H1 (cell line): ENCODE measurements at regions not wholly inside any gene's neighbourhood (a gene's known extent, or its start where the extent isn't known, plus 50 kb on each side); places are given as distances from the start of the nearest gene placed in this dataset.

Experiments used
- CTCF ChIA-PET: fragments of 300-600 bp; sonication (Branson Sonifier 250); formaldehyde crosslinking; loops from one replicate; lab custom pipeline; 2021; ENCODE audit not compliant: partially characterized antibody; lab: Charles Lee
- POLR2A ChIA-PET: fragments of 300-600 bp; sonication (Branson Sonifier 250); formaldehyde crosslinking; loops from one replicate; lab custom pipeline; 2021; ENCODE audit warnings: inconsistent platforms; ENCODE audit not compliant: partially characterized antibody; lab: Charles Lee
- DNase-seq, 2 experiments: peaks; one replicate each; pipeline versions ENCODE4 v3.0.0 to v3.0.0-alpha.2; 2010 to 2022; ENCODE audit warnings: low spot score in 2 of 2, low read depth in 1 of 2, mixed read lengths in 1 of 2
- FAIRE-seq: peaks from 2 replicates; lab custom pipeline; 2011; peaks lifted over from hg19 to GRCh38; lab: Jason Lieb, UNC
- H2AFZ ChIP-seq: 2 replicates; pipeline ENCODE4 v1.8.1; 2012; ENCODE audit warnings: low read length, inconsistent platforms
- H2AK5ac ChIP-seq: 2 replicates; pipeline ENCODE4 v1.6.1; 2013; ENCODE audit warnings: low read depth, low read length
- H2BK120ac ChIP-seq: replicated peaks from 2 replicates; pipeline ENCODE3; 2013; ENCODE audit warnings: low read depth, low read length, inconsistent platforms
- H2BK12ac ChIP-seq: 2 replicates; pipeline ENCODE4 v1.6.1; 2013; ENCODE audit warnings: low read depth, low read length
- H2BK15ac ChIP-seq: 2 replicates; pipeline ENCODE4 v1.6.1; 2013; ENCODE audit warnings: low read length
- H2BK20ac ChIP-seq: 2 replicates; pipeline ENCODE4 v1.6.1; 2013; ENCODE audit warnings: low read length
- H2BK5ac ChIP-seq: 2 replicates; pipeline ENCODE4 v1.6.1; 2013; ENCODE audit warnings: low read depth, low read length
- H3K14ac ChIP-seq: 2 replicates; pipeline ENCODE4 v1.6.1; 2013; ENCODE audit warnings: inconsistent platforms; ENCODE audit not compliant: insufficient read length
- H3K18ac ChIP-seq: 2 replicates; pipeline ENCODE4 v1.6.1; 2013; ENCODE audit warnings: low read length; ENCODE audit errors: extremely low read depth
- H3K23ac ChIP-seq: 2 replicates; pipeline ENCODE4 v1.6.1; 2013; ENCODE audit warnings: inconsistent platforms; ENCODE audit not compliant: insufficient read length
- H3K23me2 ChIP-seq: 2 replicates; pipeline ENCODE4 v1.6.1; 2013; ENCODE audit warnings: low read depth, low read length
- H3K27ac ChIP-seq: 2 replicates; pipeline ENCODE4 v1.6.1; 2011; ENCODE audit warnings: low read depth, low read length, inconsistent platforms
- H3K27me3 ChIP-seq, 4 experiments: replicated peaks in 1 of 4; 1 replicate in 1 of 4; 2 replicates in 3 of 4; pipeline versions ENCODE4 v1.6.1 to v1.8.1; 2011 to 2013; ENCODE audit warnings: low read length in 3 of 4, mild to moderate bottlenecking in 3 of 4, inconsistent platforms in 2 of 4, mixed read lengths in 2 of 4, moderate library complexity in 1 of 4; ENCODE audit not compliant: control insufficient read depth in 3 of 4, insufficient read depth in 3 of 4; ENCODE audit errors: extremely low read depth in 1 of 4
- H3K36me3 ChIP-seq, 4 experiments: 2 replicates each; pipeline versions ENCODE4 v1.6.1 to v1.8.1; 2011 to 2013; ENCODE audit warnings: mild to moderate bottlenecking in 4 of 4, low read length in 3 of 4, moderate library complexity in 2 of 4, control low read depth in 1 of 4, inconsistent platforms in 1 of 4; ENCODE audit not compliant: insufficient read depth in 4 of 4, control insufficient read depth in 2 of 4
- H3K4ac ChIP-seq: replicated peaks from 2 replicates; pipeline ENCODE3; 2013; ENCODE audit warnings: low read length, low read depth, mixed read lengths, inconsistent platforms; ENCODE audit not compliant: insufficient read length
- H3K4me1 ChIP-seq, 4 experiments: replicated peaks in 1 of 4; 1 replicate in 1 of 4; 2 replicates in 3 of 4; pipeline versions ENCODE4 v1.6.1 to v1.8.1; 2011 to 2013; ENCODE audit warnings: low read length in 3 of 4, inconsistent platforms in 2 of 4, mixed read lengths in 1 of 4; ENCODE audit not compliant: insufficient read depth in 4 of 4, control insufficient read depth in 3 of 4
- H3K4me2 ChIP-seq, 2 experiments: 2 replicates each; pipeline versions ENCODE4 v1.6.1 to v1.8.1; 2011 to 2013; ENCODE audit warnings: low read depth in 2 of 2, low read length in 2 of 2, control low read depth in 1 of 2, inconsistent platforms in 1 of 2, mild to moderate bottlenecking in 1 of 2; ENCODE audit not compliant: insufficient read depth in 1 of 2
- H3K4me3 ChIP-seq, 4 experiments: fragments of 200-600, 300-600 bp in 1 of 4; sonication (generic), shearing (Covaris generic), sonication (Bioruptor Twin) in 1 of 4; 2 replicates each; pipeline versions ENCODE4 v1.5.1 to v1.8.1; 2011 to 2016; ENCODE audit warnings: low read length in 4 of 4, low read depth in 3 of 4, control low read depth in 2 of 4, inconsistent platforms in 2 of 4, mild to moderate bottlenecking in 2 of 4, mixed read lengths in 1 of 4, moderate library complexity in 1 of 4; ENCODE audit not compliant: insufficient read depth in 2 of 4; ENCODE audit errors: extremely low read depth in 1 of 4
- H3K56ac ChIP-seq: replicated peaks from 2 replicates; pipeline ENCODE3; 2013; ENCODE audit warnings: low read depth, mild to moderate bottlenecking, mixed read lengths, low read length, inconsistent platforms; ENCODE audit not compliant: insufficient read length
- H3K79me1 ChIP-seq: 2 replicates; pipeline ENCODE4 v1.6.1; 2013; ENCODE audit warnings: low read depth, low read length, control low read depth
- H3K79me2 ChIP-seq, 2 experiments: 2 replicates each; pipeline versions ENCODE4 v1.6.1 to v1.8.1; 2012 to 2013; ENCODE audit warnings: low read length in 2 of 2, mild to moderate bottlenecking in 2 of 2, inconsistent platforms in 1 of 2; ENCODE audit not compliant: insufficient read depth in 2 of 2, control insufficient read depth in 1 of 2
- H3K9ac ChIP-seq, 4 experiments: replicated peaks in 1 of 4; 1 replicate in 1 of 4; 2 replicates in 3 of 4; pipeline versions ENCODE4 v1.6.1 to v1.8.1; 2011 to 2013; ENCODE audit warnings: low read depth in 3 of 4, low read length in 3 of 4, control low read depth in 2 of 4, mild to moderate bottlenecking in 2 of 4, moderate library complexity in 2 of 4, inconsistent platforms in 1 of 4; ENCODE audit errors: extremely low read depth in 1 of 4
- H3K9me3 ChIP-seq, 2 experiments: 2 replicates each; pipeline versions ENCODE4 v1.6.1 to v1.8.1; 2012 to 2013; ENCODE audit warnings: mild to moderate bottlenecking in 2 of 2, moderate library complexity in 2 of 2, control low read depth in 1 of 2, inconsistent platforms in 1 of 2, low read depth in 1 of 2, low read length in 1 of 2, mixed read lengths in 1 of 2; ENCODE audit not compliant: insufficient read depth in 2 of 2
- H4K20me1 ChIP-seq, 2 experiments: replicated peaks in 1 of 2; 2 replicates each; pipeline versions ENCODE3 to v1.8.1; 2011 to 2013; ENCODE audit warnings: inconsistent platforms in 2 of 2, low read length in 2 of 2, mild to moderate bottlenecking in 1 of 2; ENCODE audit not compliant: insufficient read depth in 2 of 2, control insufficient read depth in 1 of 2
- H4K5ac ChIP-seq: 2 replicates; pipeline ENCODE4 v1.6.1; 2013; ENCODE audit warnings: low read length, low read depth, mixed read lengths, inconsistent platforms; ENCODE audit not compliant: insufficient read length
- H4K8ac ChIP-seq: 2 replicates; pipeline ENCODE4 v1.8.0; 2013; ENCODE audit warnings: mild to moderate bottlenecking, moderate library complexity, low read length, inconsistent platforms; ENCODE audit not compliant: insufficient read depth; ENCODE audit errors: extremely low read depth
- H4K91ac ChIP-seq: replicated peaks from 2 replicates; pipeline ENCODE3; 2013; ENCODE audit warnings: low read length, mixed read lengths, inconsistent platforms; ENCODE audit not compliant: insufficient read length
- CHD1 ChIP-seq: IDR thresholded peaks from 2 replicates; pipeline ENCODE4 v1.6.1; 2012; ENCODE audit warnings: low read depth, low read length, improper control_type of control experiment
- CTCF ChIP-seq, 3 experiments: IDR thresholded peaks; 1 replicate in 2 of 3; 2 replicates in 1 of 3; pipeline versions ENCODE4 v1.5.1 to v1.6.1; 2011; ENCODE audit warnings: low read length in 3 of 3, mild to moderate bottlenecking in 3 of 3, inconsistent platforms in 2 of 3, low read depth in 1 of 3, moderate library complexity in 1 of 3; ENCODE audit not compliant: insufficient read depth in 1 of 3; ENCODE audit errors: control extremely low read depth in 1 of 3
- EGR1 ChIP-seq: IDR thresholded peaks from 2 replicates; pipeline ENCODE4 v1.6.1; 2011; ENCODE audit warnings: low read depth, low read length, borderline replicate concordance
- HDAC2 ChIP-seq, 2 experiments: fragments of 300-600 bp in 1 of 2; sonication (generic) in 1 of 2; IDR thresholded peaks; 2 replicates each; pipeline ENCODE4 v1.6.1; 2011 to 2012; ENCODE audit warnings: low read depth in 2 of 2, low read length in 2 of 2, mild to moderate bottlenecking in 2 of 2, moderate library complexity in 2 of 2, borderline replicate concordance in 1 of 2, inconsistent platforms in 1 of 2
- KDM1A ChIP-seq: fragments of 200-600, 300-600 bp; sonication (generic); IDR thresholded peaks from 2 replicates; pipeline ENCODE4 v1.7.1; 2016; ENCODE audit warnings: mild to moderate bottlenecking, low read length, borderline replicate concordance
- RAD21 ChIP-seq, 2 experiments: IDR thresholded peaks in 1 of 2; conservative IDR thresholded peaks in 1 of 2; 2 replicates each; pipeline ENCODE4 v1.6.1; 2011; ENCODE audit warnings: low read depth in 2 of 2, low read length in 2 of 2, improper control_type of control experiment in 1 of 2, inconsistent platforms in 1 of 2, mild to moderate bottlenecking in 1 of 2, moderate library complexity in 1 of 2
- RFX5 ChIP-seq: IDR thresholded peaks from 2 replicates; pipeline ENCODE4 v1.6.1; 2011; ENCODE audit warnings: low read depth, low read length, improper control_type of control experiment, borderline replicate concordance
- RXRA ChIP-seq: IDR thresholded peaks from 2 replicates; pipeline ENCODE4 v1.6.1; 2011; ENCODE audit warnings: low read depth, mild to moderate bottlenecking, low read length, moderate library complexity; ENCODE audit not compliant: insufficient read depth
- TEAD4 ChIP-seq: IDR thresholded peaks from 2 replicates; pipeline ENCODE4 v1.6.1; 2012; ENCODE audit warnings: low read depth, low read length, inconsistent platforms, mixed read lengths
- WGBS, 2 experiments: shearing (Covaris generic) in 1 of 2; methylation state at CpG; one replicate each; pipeline versions ENCODE4 v1.1.6 to v1.1.7; 2013 to 2015; ENCODE audit warnings: low lambda C conversion rate in 2 of 2, mixed read lengths in 2 of 2, inconsistent platforms in 1 of 2, low coverage in 1 of 2, missing lambda C conversion rate in 1 of 2; ENCODE audit not compliant: insufficient replicate concordance in 2 of 2, insufficient coverage in 1 of 2, insufficient read length in 1 of 2; ENCODE audit errors: extremely low coverage in 1 of 2, missing lambda C conversion rate in 1 of 2; 5-methylcytosine and 5-hydroxymethylcytosine counted together

DNA sequence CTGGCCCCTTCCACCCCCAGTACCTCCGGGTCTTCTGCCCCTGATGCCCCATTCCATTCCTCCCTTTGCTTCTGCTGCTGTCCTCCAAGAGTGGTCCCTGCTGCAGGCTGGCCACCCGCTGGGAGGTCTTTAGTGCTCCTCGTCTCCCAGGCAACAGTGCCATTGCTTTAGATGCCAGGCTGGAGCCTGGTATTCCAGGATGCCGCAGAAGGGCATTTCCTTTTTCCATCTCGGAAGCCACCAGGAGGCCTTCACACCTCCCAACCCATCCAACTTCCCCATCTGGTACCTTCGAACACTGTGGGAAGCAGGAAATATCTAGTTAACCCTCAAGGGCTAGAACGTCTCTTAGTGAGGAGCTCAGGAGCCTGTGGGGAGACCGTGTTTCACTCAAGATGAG lies 92.9 kb upstream of the DUSP5 start:
- H3K23ac ChIP-seq = no peak overlapping the region
- no peak overlapping the region for H3K14ac ChIP-seq
- no peaks in the 10 kb centered on the region for H3K27me3 ChIP-seq
- no peak overlapping the region for H2BK5ac ChIP-seq
- no peaks in the 10 kb centered on the region for H4K20me1 ChIP-seq
- TF ChIP-seq RXRA (no peak), RAD21 (IDR thresholded peaks at IDR 0.05 in 1 of 2, conservative IDR thresholded peaks at IDR 0.05 in 1 of 2; ENCODE audit: low read depth in 2 of 2, low read length in 2 of 2) (no peak), TEAD4 (no peak), HDAC2 (IDR thresholded peaks at IDR 0.05; ENCODE audit: borderline replicate concordance in 1 of 2, low read depth in 2 of 2, low read length in 2 of 2) (no peak), CHD1 (no peak), CTCF (IDR thresholded peaks at IDR 0.05; ENCODE audit: control extremely low read depth in 1 of 3, insufficient read depth in 1 of 3, low read depth in 1 of 3, low read length in 3 of 3) (no peak), KDM1A (no peak), EGR1 (no peak), RFX5 (no peak)
- no peak overlapping the region for H3K4me3 ChIP-seq
- H3K18ac ChIP-seq = no peak overlapping the region
- no peaks in the 10 kb centered on the region for H3K79me2 ChIP-seq
- H3K4me1 ChIP-seq = peaks cover 0 to 7% (median 3%) of the 10 kb centered on the region in 4 experiments; a peak in 5 of 7 replicates
- H2BK12ac ChIP-seq = no peak overlapping the region
- no peaks in the 10 kb centered on the region for H3K23me2 ChIP-seq
- H2AFZ ChIP-seq = no peak overlapping the region
- no peak overlapping the region for H3K4me2 ChIP-seq
- H2AK5ac ChIP-seq = no peak overlapping the region
- H3K36me3 ChIP-seq = no peaks in the 10 kb centered on the region
- H3K4ac ChIP-seq = no peak overlapping the region
- POLR2A ChIA-PET = no interaction called here
- H3K9me3 ChIP-seq = no peaks in the 10 kb centered on the region
- H2BK120ac ChIP-seq = no peak overlapping the region
- CTCF ChIA-PET = interaction anchor here (0.8 to 5.1 kb wide), 6 partner anchors 10 to 73 kb away, joined by 3 to 31 read pairs (median 5); no protein-coding TSS in a partner anchor
- H3K9ac ChIP-seq = no peak overlapping the region
- no peak overlapping the region for H4K8ac ChIP-seq
- no peak overlapping the region for H4K5ac ChIP-seq
- no peak overlapping the region for H2BK15ac ChIP-seq
- no peak for FAIRE-seq
- no peak for DNase-seq
- 93% methylated on average over 7 of the region's 8 CpGs; no CpG with 5 or more reads in 1 of the 2 experiments for WGBS, 2 experiments
- H2BK20ac ChIP-seq = no peak overlapping the region
- no peaks in the 10 kb centered on the region for H3K79me1 ChIP-seq
- H3K56ac ChIP-seq = no peak overlapping the region
- no peak overlapping the region for H4K91ac ChIP-seq
- H3K27ac ChIP-seq = no peak overlapping the region
